NB4 (cell line): ENCODE measurements at regions not wholly inside any gene's neighbourhood (a gene's known extent, or its start where the extent isn't known, plus 50 kb on each side); places are given as distances from the start of the nearest gene placed in this dataset.

Source experiments
- DNase-seq: peaks from one replicate; pipeline ENCODE4 v3.0.0; 2010; ENCODE audit warnings: low read depth
- H3K4me3 ChIP-seq: one replicate; pipeline ENCODE4 v1.5.1; 2011; ENCODE audit warnings: mild to moderate bottlenecking, low read depth, low read length, moderate library complexity
- MAX ChIP-seq: IDR thresholded peaks from 2 replicates; pipeline ENCODE4 v1.6.1; 2011; ENCODE audit warnings: low read depth, low read length
- MYC ChIP-seq: IDR thresholded peaks from 2 replicates; pipeline ENCODE4 v1.6.1; 2011; ENCODE audit warnings: low read depth, low read length
- POLR2A ChIP-seq: IDR thresholded peaks from 2 replicates; pipeline ENCODE4 v1.6.1; 2011; ENCODE audit warnings: mild to moderate bottlenecking; ENCODE audit not compliant: insufficient read length; ENCODE audit errors: extremely low read depth
- TF ChIP-seq, protein P1 (sequence below): IDR thresholded peaks from one replicate; pipeline ENCODE4 v1.5.1; 2012; ENCODE audit warnings: low read depth, low read length

DNA sequence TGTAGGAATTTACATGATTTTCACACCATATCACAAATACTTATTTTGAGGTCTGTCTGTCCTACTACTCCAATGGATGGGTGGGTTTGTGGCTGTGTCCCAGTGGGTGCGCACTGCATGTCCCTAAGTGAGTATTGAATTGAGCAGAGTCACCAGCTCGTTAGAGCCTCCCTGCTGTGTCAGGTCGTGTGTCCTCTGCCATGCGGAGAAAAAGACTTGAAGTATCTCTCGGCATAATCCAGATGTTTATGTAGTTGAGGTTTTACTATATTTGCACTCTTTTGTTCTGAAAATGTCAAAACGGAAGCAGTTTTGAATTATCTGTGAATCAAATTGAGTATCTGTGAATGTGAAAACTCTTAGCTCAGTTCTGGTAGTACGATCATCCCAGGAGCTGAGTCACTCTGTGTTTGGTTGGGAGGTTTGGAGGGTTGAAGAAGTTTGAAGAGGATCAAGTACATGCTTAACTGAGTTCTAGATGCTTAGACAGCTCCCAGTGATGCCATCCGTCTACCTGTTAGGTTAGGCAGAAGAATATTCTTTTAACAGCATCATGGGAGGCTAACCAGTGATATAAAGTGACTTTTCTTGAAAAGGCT lies 194.2 kb downstream of the TENT4A start:
- TF ChIP-seq, protein P1, sequence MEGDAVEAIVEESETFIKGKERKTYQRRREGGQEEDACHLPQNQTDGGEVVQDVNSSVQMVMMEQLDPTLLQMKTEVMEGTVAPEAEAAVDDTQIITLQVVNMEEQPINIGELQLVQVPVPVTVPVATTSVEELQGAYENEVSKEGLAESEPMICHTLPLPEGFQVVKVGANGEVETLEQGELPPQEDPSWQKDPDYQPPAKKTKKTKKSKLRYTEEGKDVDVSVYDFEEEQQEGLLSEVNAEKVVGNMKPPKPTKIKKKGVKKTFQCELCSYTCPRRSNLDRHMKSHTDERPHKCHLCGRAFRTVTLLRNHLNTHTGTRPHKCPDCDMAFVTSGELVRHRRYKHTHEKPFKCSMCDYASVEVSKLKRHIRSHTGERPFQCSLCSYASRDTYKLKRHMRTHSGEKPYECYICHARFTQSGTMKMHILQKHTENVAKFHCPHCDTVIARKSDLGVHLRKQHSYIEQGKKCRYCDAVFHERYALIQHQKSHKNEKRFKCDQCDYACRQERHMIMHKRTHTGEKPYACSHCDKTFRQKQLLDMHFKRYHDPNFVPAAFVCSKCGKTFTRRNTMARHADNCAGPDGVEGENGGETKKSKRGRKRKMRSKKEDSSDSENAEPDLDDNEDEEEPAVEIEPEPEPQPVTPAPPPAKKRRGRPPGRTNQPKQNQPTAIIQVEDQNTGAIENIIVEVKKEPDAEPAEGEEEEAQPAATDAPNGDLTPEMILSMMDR = no peak
- no peak for TF ChIP-seq MYC
- TF ChIP-seq POLR2A = no peak
- TF ChIP-seq MAX = no peak
- no peak overlapping the region for H3K4me3 ChIP-seq
- DNase-seq = no peak

GRCh38 chr5:6909901-6910300 lies 196.7 kb downstream of the TENT4A start:
- no peak for TF ChIP-seq MYC
- no peak for TF ChIP-seq POLR2A
- no peak for TF ChIP-seq MAX
- TF ChIP-seq, protein P1 = no peak
- no peak overlapping the region for H3K4me3 ChIP-seq
- no peak for DNase-seq

- TF ChIP-seq, protein P1 = no peak
- no peak for TF ChIP-seq MAX
- TF ChIP-seq POLR2A = no peak
- TF ChIP-seq MYC = no peak
- no peak overlapping the region for H3K4me3 ChIP-seq
- DNase-seq = no peak
These were observed 197.7 kb downstream of the TENT4A start for GRCh38 chr5:6910950-6911349.

GRCh38 chr5:6914347-6914746 lies 201.1 kb downstream of the TENT4A start:
- DNase-seq = no peak
- TF ChIP-seq, protein P1 = no peak
- no peak for TF ChIP-seq MAX
- no peak for TF ChIP-seq MYC
- no peak for TF ChIP-seq POLR2A
- no peak overlapping the region for H3K4me3 ChIP-seq

- TF ChIP-seq POLR2A (no peak), MAX (no peak), MYC (no peak)
- TF ChIP-seq, protein P1 = no peak
- no peak for DNase-seq
- H3K4me3 ChIP-seq = no peak overlapping the region
These were observed 202.3 kb downstream of the TENT4A start for GRCh38 chr5:6915574-6915973.

DNA sequence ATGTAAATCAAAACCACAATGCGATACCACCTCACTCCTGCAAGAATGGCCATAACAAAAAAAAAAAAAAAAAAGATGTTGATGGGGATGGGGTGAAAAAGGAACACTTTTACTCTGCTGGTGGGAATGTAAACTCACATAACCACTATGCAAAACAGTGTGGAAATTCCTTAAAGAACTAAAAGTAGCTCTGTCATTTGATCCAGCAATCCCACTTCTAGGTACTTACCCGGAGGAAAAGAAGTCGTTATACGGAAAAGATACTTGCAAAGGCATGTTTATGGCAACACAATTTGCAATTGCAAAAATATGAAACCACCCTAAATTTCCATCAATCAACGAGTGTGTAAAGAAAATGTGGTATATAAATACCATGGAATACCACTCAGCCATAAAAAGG lies 205.0 kb downstream of the TENT4A start:
- no peak overlapping the region for H3K4me3 ChIP-seq
- TF ChIP-seq MYC (no peak), MAX (no peak), POLR2A (no peak)
- TF ChIP-seq, protein P1 = no peak

More for the DNA sequence above, 205.0 kb downstream of the TENT4A start:
- no peak for DNase-seq
